ENCODE measurements at regions not wholly inside any gene's neighbourhood (a gene's known extent, or its start where the extent isn't known, plus 50 kb on each side); places are given as distances from the start of the nearest gene placed in this dataset.
"Not testable (repeated sequence)": the region's sequence is repeated elsewhere in the genome, so short reads cannot be mapped to it uniquely, and the experiment has no call there.

DNA sequence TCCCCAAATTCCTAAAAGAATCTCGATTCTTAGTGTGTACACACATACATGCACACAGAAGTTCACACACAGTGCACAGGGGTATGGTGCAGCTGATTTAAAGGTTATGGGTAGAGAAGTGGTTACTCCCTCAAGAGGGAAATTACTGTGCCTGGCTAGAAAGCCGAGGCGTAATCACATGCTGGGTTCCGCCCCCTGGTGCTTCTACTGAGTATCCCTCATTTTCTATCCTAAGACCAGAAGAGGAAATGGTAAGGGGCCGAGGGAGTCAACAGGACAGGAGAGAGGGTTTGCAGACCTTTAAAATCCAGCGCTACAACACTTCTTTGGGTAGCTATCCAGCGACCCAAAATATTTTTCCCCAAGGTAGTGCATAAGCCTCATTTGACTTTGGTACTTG, 147.3 kb upstream of the TMEM196 start:
- Histone ChIP-seq H3K27ac (ENCODE audit: low read depth, low read length) (no peak overlapping the region), H3K36me3 (ENCODE audit: control insufficient read depth, insufficient read depth, low read length) (no peaks in the 10 kb centered on the region; the same call in 1 of the 2 replicates), H3K9me3 (ENCODE audit: control insufficient read depth, insufficient read depth, low read depth, low read length) (no peaks in the 10 kb centered on the region), H3K27me3 (ENCODE audit: control insufficient read depth, insufficient read depth, low read length) (no peaks in the 10 kb centered on the region), H3K4me3 (ENCODE audit: low read depth, low read length) (no peak overlapping the region), H3K4me1 (ENCODE audit: control insufficient read depth, insufficient read depth, low read length) (peaks cover 10% of the 10 kb centered on the region), H3K9ac (ENCODE audit: low read length) (no peak overlapping the region)

- Histone ChIP-seq H3K9me3 (ENCODE audit: control insufficient read depth, insufficient read depth, low read depth, low read length) (no peaks in the 10 kb centered on the region), H3K36me3 (ENCODE audit: control insufficient read depth, insufficient read depth, low read length) (no peaks in the 10 kb centered on the region; the same call in 1 of the 2 replicates), H3K27ac (ENCODE audit: low read depth, low read length) (no peak overlapping the region), H3K9ac (ENCODE audit: low read length) (no peak overlapping the region), H3K4me3 (ENCODE audit: low read depth, low read length) (no peak overlapping the region), H3K4me1 (ENCODE audit: control insufficient read depth, insufficient read depth, low read length) (peaks cover 10% of the 10 kb centered on the region), H3K27me3 (ENCODE audit: control insufficient read depth, insufficient read depth, low read length) (no peaks in the 10 kb centered on the region)
These were observed 146.7 kb upstream of the TMEM196 start for GRCh38 chr7:19920166-19920565.

DNA sequence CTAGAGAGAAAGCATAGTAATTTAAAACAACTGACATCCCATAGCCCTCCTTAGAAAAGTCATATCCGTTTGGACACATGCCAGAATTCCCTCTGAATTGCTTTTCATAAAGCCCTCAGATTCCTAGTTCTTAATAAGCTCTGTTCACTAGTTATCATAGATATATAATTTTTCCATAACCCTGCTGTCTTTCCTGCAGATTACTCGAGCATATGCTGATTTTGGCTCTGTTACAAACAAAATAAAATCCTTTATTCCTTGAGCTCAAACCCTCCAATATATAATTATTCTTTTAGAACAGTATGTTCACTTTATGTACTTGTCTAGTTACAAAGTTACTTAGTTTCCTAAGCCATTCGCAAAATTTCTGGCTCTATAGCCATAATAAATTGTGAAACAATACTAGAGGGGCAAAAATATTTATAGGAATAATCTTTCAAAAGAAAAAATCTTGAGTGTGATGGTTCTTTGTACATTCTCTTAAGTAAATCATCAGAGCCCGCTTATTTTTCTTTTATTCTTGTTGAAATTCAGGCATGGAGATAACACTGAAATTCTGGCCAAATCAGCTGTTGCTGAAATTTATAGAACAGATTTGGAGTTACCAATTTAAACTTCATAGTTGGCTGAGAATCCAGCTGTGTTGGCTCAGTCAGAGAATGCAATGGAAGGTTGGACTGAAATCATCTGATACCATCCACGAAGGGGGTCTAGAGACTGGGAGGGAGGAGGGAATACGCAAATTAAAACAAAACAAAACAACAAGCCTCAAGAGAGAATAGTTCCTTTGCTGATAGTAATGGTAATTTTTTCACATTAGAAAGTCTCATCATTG, 146.1 kb upstream of the TMEM196 start:
- Histone ChIP-seq H3K36me3 (ENCODE audit: control insufficient read depth, insufficient read depth, low read length) (no peaks in the 10 kb centered on the region; the same call in 1 of the 2 replicates), H3K4me1 (ENCODE audit: control insufficient read depth, insufficient read depth, low read length) (peaks cover 10% of the 10 kb centered on the region), H3K9ac (ENCODE audit: low read length) (no peak overlapping the region), H3K9me3 (ENCODE audit: control insufficient read depth, insufficient read depth, low read depth, low read length) (no peaks in the 10 kb centered on the region), H3K27ac (ENCODE audit: low read depth, low read length) (no peak overlapping the region), H3K4me3 (ENCODE audit: low read depth, low read length) (no peak overlapping the region), H3K27me3 (ENCODE audit: control insufficient read depth, insufficient read depth, low read length) (no peaks in the 10 kb centered on the region)

DNA sequence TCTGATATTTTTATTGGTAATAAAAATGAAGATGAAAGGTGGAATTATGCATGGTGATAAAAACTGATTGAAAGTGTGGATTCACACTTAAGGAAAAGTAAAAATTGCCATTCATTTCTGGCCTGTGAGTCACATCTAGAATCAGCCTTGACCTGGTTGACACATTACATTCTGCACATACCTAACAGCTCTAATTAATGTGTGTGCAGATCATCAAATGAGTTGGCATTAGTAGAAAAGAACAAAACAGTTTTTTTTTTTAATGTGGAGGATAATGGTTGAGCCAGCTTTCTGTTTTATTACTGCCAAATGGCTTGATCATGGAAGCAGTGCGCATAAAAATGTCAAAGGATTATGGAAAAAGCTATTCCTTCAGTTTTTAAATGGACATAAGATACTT, 142.6 kb upstream of the TMEM196 start:
- H3K27ac ChIP-seq (ENCODE audit: low read depth, low read length): no peak overlapping the region; the same call in 1 of the 2 replicates
- H3K36me3 ChIP-seq (ENCODE audit: control insufficient read depth, insufficient read depth, low read length): no peaks in the 10 kb centered on the region; the same call in 1 of the 2 replicates
- H3K27me3 ChIP-seq (ENCODE audit: control insufficient read depth, insufficient read depth, low read length): no peaks in the 10 kb centered on the region
- H3K9me3 ChIP-seq (ENCODE audit: control insufficient read depth, insufficient read depth, low read depth, low read length): no peaks in the 10 kb centered on the region; the same call in 1 of the 2 replicates
- H3K4me3 ChIP-seq (ENCODE audit: low read depth, low read length): no peak overlapping the region
- no peak overlapping the region for H3K9ac ChIP-seq (ENCODE audit: low read length)
- H3K4me1 ChIP-seq (ENCODE audit: control insufficient read depth, insufficient read depth, low read length): peaks cover 8% of the 10 kb centered on the region

GRCh38 chr7:19915596-19915995, 142.2 kb upstream of the TMEM196 start:
- Histone ChIP-seq H3K4me1 (ENCODE audit: control insufficient read depth, insufficient read depth, low read length) (peaks cover 5% of the 10 kb centered on the region; the same call in 1 of the 2 replicates), H3K27me3 (ENCODE audit: control insufficient read depth, insufficient read depth, low read length) (no peaks in the 10 kb centered on the region), H3K4me3 (ENCODE audit: low read depth, low read length) (no peak overlapping the region), H3K27ac (ENCODE audit: low read depth, low read length) (no peak overlapping the region; the same call in 1 of the 2 replicates), H3K36me3 (ENCODE audit: control insufficient read depth, insufficient read depth, low read length) (no peaks in the 10 kb centered on the region; the same call in 1 of the 2 replicates), H3K9ac (ENCODE audit: low read length) (no peak overlapping the region), H3K9me3 (ENCODE audit: control insufficient read depth, insufficient read depth, low read depth, low read length) (peaks cover 2% of the 10 kb centered on the region; the same call in 1 of the 2 replicates)

- Histone ChIP-seq H3K4me3 (ENCODE audit: low read depth, low read length) (no peak overlapping the region), H3K9me3 (ENCODE audit: control insufficient read depth, insufficient read depth, low read depth, low read length) (peaks cover 5% of the 10 kb centered on the region; the same call in 1 of the 2 replicates), H3K4me1 (ENCODE audit: control insufficient read depth, insufficient read depth, low read length) (no peaks in the 10 kb centered on the region; the same call in 1 of the 2 replicates), H3K36me3 (ENCODE audit: control insufficient read depth, insufficient read depth, low read length) (no peaks in the 10 kb centered on the region; the same call in 1 of the 2 replicates), H3K27ac (ENCODE audit: low read depth, low read length) (no peak overlapping the region), H3K9ac (ENCODE audit: low read length) (no peak overlapping the region), H3K27me3 (ENCODE audit: control insufficient read depth, insufficient read depth, low read length) (no peaks in the 10 kb centered on the region)
These were observed 141.4 kb upstream of the TMEM196 start for GRCh38 chr7:19914866-19915265.

- H3K36me3 ChIP-seq (ENCODE audit: control insufficient read depth, insufficient read depth, low read length): no peaks in the 10 kb centered on the region
- H3K4me3 ChIP-seq (ENCODE audit: low read depth, low read length): no peak overlapping the region
- H3K9ac ChIP-seq (ENCODE audit: low read length): no peak overlapping the region
- no peaks in the 10 kb centered on the region for H3K27me3 ChIP-seq (ENCODE audit: control insufficient read depth, insufficient read depth, low read length)
- H3K9me3 ChIP-seq (ENCODE audit: control insufficient read depth, insufficient read depth, low read depth, low read length): peaks cover 22% of the 10 kb centered on the region
- H3K4me1 ChIP-seq (ENCODE audit: control insufficient read depth, insufficient read depth, low read length): no peaks in the 10 kb centered on the region
- no peak overlapping the region for H3K27ac ChIP-seq (ENCODE audit: low read depth, low read length)
These were observed 126.7 kb upstream of the TMEM196 start for GRCh38 chr7:19900118-19900517.

DNA sequence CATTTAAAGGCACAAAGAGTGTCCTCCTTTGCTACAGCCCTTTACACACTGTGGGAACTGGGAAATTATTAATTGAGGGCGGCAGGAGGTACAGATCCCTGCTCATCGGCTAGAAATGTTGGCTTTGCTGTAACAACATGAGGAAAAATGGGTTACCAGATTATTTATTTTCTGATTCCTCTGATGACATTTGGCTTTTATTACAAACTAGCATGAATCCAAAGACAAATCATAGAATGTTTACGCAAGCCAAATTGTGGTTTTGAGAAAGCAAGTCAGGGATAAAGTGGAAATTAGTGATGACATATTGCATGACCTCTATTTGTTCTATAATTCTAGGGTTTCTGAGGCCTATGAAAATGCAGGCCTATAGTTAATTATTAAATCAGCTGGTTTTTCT, 126.1 kb upstream of the TMEM196 start:
- peaks cover 24% of the 10 kb centered on the region for H3K9me3 ChIP-seq (ENCODE audit: control insufficient read depth, insufficient read depth, low read depth, low read length)
- no peaks in the 10 kb centered on the region for H3K4me1 ChIP-seq (ENCODE audit: control insufficient read depth, insufficient read depth, low read length)
- no peak overlapping the region for H3K27ac ChIP-seq (ENCODE audit: low read depth, low read length)
- no peak overlapping the region for H3K9ac ChIP-seq (ENCODE audit: low read length)
- H3K4me3 ChIP-seq (ENCODE audit: low read depth, low read length): no peak overlapping the region
- H3K27me3 ChIP-seq (ENCODE audit: control insufficient read depth, insufficient read depth, low read length): no peaks in the 10 kb centered on the region
- H3K36me3 ChIP-seq (ENCODE audit: control insufficient read depth, insufficient read depth, low read length): no peaks in the 10 kb centered on the region

- H3K27ac ChIP-seq (ENCODE audit: low read depth, low read length); H3K27me3 ChIP-seq (ENCODE audit: control insufficient read depth, insufficient read depth, low read length); H3K9ac ChIP-seq (ENCODE audit: low read length); H3K36me3 ChIP-seq (ENCODE audit: control insufficient read depth, insufficient read depth, low read length); H3K4me1 ChIP-seq (ENCODE audit: control insufficient read depth, insufficient read depth, low read length); H3K4me3 ChIP-seq (ENCODE audit: low read depth, low read length): not testable (repeated sequence)
- peaks cover 10% of the 10 kb centered on the region for H3K9me3 ChIP-seq (ENCODE audit: control insufficient read depth, insufficient read depth, low read depth, low read length)
These were observed 109.5 kb upstream of the TMEM196 start for GRCh38 chr7:19882893-19883292.

GRCh38 chr7:19872094-19872493, 98.7 kb upstream of the TMEM196 start:
- Histone ChIP-seq H3K9me3 (ENCODE audit: control insufficient read depth, insufficient read depth, low read depth, low read length) (peaks cover 6% of the 10 kb centered on the region), H3K27me3 (ENCODE audit: control insufficient read depth, insufficient read depth, low read length) (no peaks in the 10 kb centered on the region), H3K9ac (ENCODE audit: low read length) (no peak overlapping the region), H3K27ac (ENCODE audit: low read depth, low read length) (no peak overlapping the region), H3K36me3 (ENCODE audit: control insufficient read depth, insufficient read depth, low read length) (no peaks in the 10 kb centered on the region), H3K4me3 (ENCODE audit: low read depth, low read length) (no peak overlapping the region), H3K4me1 (ENCODE audit: control insufficient read depth, insufficient read depth, low read length) (no peaks in the 10 kb centered on the region)

- Histone ChIP-seq H3K4me3 (ENCODE audit: low read depth, low read length) (no peak overlapping the region), H3K27ac (ENCODE audit: low read depth, low read length) (no peak overlapping the region), H3K27me3 (ENCODE audit: control insufficient read depth, insufficient read depth, low read length) (no peaks in the 10 kb centered on the region), H3K9ac (ENCODE audit: low read length) (no peak overlapping the region), H3K9me3 (ENCODE audit: control insufficient read depth, insufficient read depth, low read depth, low read length) (peaks cover 6% of the 10 kb centered on the region), H3K4me1 (ENCODE audit: control insufficient read depth, insufficient read depth, low read length) (no peaks in the 10 kb centered on the region), H3K36me3 (ENCODE audit: control insufficient read depth, insufficient read depth, low read length) (no peaks in the 10 kb centered on the region)
These were observed 97.7 kb upstream of the TMEM196 start for GRCh38 chr7:19871102-19871501.

Measured in HUES6 (cell line).